ENCODE measurements at regions not wholly inside any gene's neighbourhood (a gene's known extent, or its start where the extent isn't known, plus 50 kb on each side); places are given as distances from the start of the nearest gene placed in this dataset.

GRCh38 chr6:27161603-27161945 is 85.9 kb upstream of the PRSS16 start:
- Histone ChIP-seq H4K20me1 (ENCODE audit: insufficient read depth, low read length) (no peaks in the 10 kb centered on the region), H3K4me2 (ENCODE audit: low read length) (0 out of 2 replicates have a peak overlapping the region, but pooled peaks have one; percentile 16), H2AFZ (ENCODE audit: low read length) (no peak overlapping the region), H3K27ac (ENCODE audit: low read depth, low read length, poor library complexity, severe bottlenecking) (no peak overlapping the region), H3K27me3 (ENCODE audit: insufficient read depth, low read length) (no peaks in the 10 kb centered on the region), H3K9me3 (ENCODE audit: low read length) (no peaks in the 10 kb centered on the region), H3K9me2 (ENCODE audit: low read depth, low read length) (no peaks in the 10 kb centered on the region), H3K36me3 (ENCODE audit: insufficient read depth, low read length) (no peaks in the 10 kb centered on the region), H3K79me2 (ENCODE audit: insufficient read depth, low read length) (no peaks in the 10 kb centered on the region), H3F3A (ENCODE audit: insufficient read depth, low read length) (no peaks in the 10 kb centered on the region), H3K4me1 (ENCODE audit: insufficient read depth, low read length, severe bottlenecking) (peaks cover 19% of the 10 kb centered on the region), H3K4me3 (ENCODE audit: low read depth, low read length, poor library complexity, severe bottlenecking) (no peak overlapping the region), H3K9ac (ENCODE audit: low read length) (peak overlapping the region; percentile 15; the same call in 1 of the 2 replicates)
- TF ChIP-seq, protein P1, sequence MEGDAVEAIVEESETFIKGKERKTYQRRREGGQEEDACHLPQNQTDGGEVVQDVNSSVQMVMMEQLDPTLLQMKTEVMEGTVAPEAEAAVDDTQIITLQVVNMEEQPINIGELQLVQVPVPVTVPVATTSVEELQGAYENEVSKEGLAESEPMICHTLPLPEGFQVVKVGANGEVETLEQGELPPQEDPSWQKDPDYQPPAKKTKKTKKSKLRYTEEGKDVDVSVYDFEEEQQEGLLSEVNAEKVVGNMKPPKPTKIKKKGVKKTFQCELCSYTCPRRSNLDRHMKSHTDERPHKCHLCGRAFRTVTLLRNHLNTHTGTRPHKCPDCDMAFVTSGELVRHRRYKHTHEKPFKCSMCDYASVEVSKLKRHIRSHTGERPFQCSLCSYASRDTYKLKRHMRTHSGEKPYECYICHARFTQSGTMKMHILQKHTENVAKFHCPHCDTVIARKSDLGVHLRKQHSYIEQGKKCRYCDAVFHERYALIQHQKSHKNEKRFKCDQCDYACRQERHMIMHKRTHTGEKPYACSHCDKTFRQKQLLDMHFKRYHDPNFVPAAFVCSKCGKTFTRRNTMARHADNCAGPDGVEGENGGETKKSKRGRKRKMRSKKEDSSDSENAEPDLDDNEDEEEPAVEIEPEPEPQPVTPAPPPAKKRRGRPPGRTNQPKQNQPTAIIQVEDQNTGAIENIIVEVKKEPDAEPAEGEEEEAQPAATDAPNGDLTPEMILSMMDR (IDR thresholded peaks at IDR 0.05; ENCODE audit: low read length): no peak
- TF ChIP-seq EZH2 (IDR thresholded peaks at IDR 0.05; ENCODE audit: borderline replicate concordance, low read length): no peak

- no peaks in the 10 kb centered on the region for H4K20me1 ChIP-seq (ENCODE audit: insufficient read depth, low read length)
- no peaks in the 10 kb centered on the region for H3K79me2 ChIP-seq (ENCODE audit: insufficient read depth, low read length)
- no peak overlapping the region for H3K27ac ChIP-seq (ENCODE audit: low read depth, low read length, poor library complexity, severe bottlenecking)
- H3K9me2 ChIP-seq (ENCODE audit: low read depth, low read length): no peaks in the 10 kb centered on the region
- H3K36me3 ChIP-seq (ENCODE audit: insufficient read depth, low read length): no peaks in the 10 kb centered on the region
- H3F3A ChIP-seq (ENCODE audit: insufficient read depth, low read length): no peaks in the 10 kb centered on the region
- H3K9ac ChIP-seq (ENCODE audit: low read length): no peak overlapping the region
- 0 out of 2 replicates have a peak overlapping the region, but pooled peaks have one; percentile 16 for H3K4me2 ChIP-seq (ENCODE audit: low read length)
- peaks cover 15% of the 10 kb centered on the region for H3K4me1 ChIP-seq (ENCODE audit: insufficient read depth, low read length, severe bottlenecking)
- H2AFZ ChIP-seq (ENCODE audit: low read length): no peak overlapping the region
- no peak overlapping the region for H3K4me3 ChIP-seq (ENCODE audit: low read depth, low read length, poor library complexity, severe bottlenecking)
- no peaks in the 10 kb centered on the region for H3K9me3 ChIP-seq (ENCODE audit: low read length)
- TF ChIP-seq EZH2 (IDR thresholded peaks at IDR 0.05; ENCODE audit: borderline replicate concordance, low read length): no peak
- TF ChIP-seq, protein P1 (IDR thresholded peaks at IDR 0.05; ENCODE audit: low read length): peak; percentile 74
- no peaks in the 10 kb centered on the region for H3K27me3 ChIP-seq (ENCODE audit: insufficient read depth, low read length)
These were observed 85.4 kb upstream of the PRSS16 start for GRCh38 chr6:27161946-27162603.

DNA sequence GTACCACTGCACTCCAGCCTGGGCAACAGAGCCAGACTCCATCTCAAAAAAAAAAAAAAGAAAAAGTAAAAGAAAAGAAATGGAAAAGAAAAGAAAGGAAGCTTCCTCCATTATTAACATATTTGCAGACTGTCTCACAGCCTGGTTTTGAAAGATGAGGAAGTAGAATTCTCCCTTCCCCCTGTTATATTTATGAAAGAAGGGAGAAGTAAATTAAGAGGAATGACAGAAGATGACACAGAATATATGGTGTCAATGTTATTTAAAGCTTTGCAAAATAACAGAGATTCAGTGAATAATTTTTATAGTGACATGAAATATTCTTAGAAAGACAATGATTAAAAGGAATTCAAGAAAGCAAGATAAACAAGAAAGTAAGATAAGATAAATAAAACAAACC is 83.7 kb upstream of the PRSS16 start:
- H2AFZ ChIP-seq (ENCODE audit: low read length): no peak overlapping the region
- H3K27ac ChIP-seq (ENCODE audit: low read depth, low read length, poor library complexity, severe bottlenecking): no peak overlapping the region
- no peaks in the 10 kb centered on the region for H4K20me1 ChIP-seq (ENCODE audit: insufficient read depth, low read length)
- H3K4me3 ChIP-seq (ENCODE audit: low read depth, low read length, poor library complexity, severe bottlenecking): no peak overlapping the region
- no peak overlapping the region for H3K4me2 ChIP-seq (ENCODE audit: low read length)
- no peaks in the 10 kb centered on the region for H3K79me2 ChIP-seq (ENCODE audit: insufficient read depth, low read length)
- no peaks in the 10 kb centered on the region for H3K27me3 ChIP-seq (ENCODE audit: insufficient read depth, low read length)
- no peak overlapping the region for H3K9ac ChIP-seq (ENCODE audit: low read length)
- H3K4me1 ChIP-seq (ENCODE audit: insufficient read depth, low read length, severe bottlenecking): peaks cover 6% of the 10 kb centered on the region
- H3K9me3 ChIP-seq (ENCODE audit: low read length): no peaks in the 10 kb centered on the region
- H3K36me3 ChIP-seq (ENCODE audit: insufficient read depth, low read length): no peaks in the 10 kb centered on the region
- no peaks in the 10 kb centered on the region for H3K9me2 ChIP-seq (ENCODE audit: low read depth, low read length)
- no peaks in the 10 kb centered on the region for H3F3A ChIP-seq (ENCODE audit: insufficient read depth, low read length)
- TF ChIP-seq, protein P1 (IDR thresholded peaks at IDR 0.05; ENCODE audit: low read length): no peak
- TF ChIP-seq EZH2 (IDR thresholded peaks at IDR 0.05; ENCODE audit: borderline replicate concordance, low read length): no peak

Measured in OCI-LY1 (cell line).